Kidney epithelial cell (primary cell): ENCODE measurements at regions not wholly inside any gene's neighbourhood (a gene's known extent, or its start where the extent isn't known, plus 50 kb on each side); places are given as distances from the start of the nearest gene placed in this dataset.

Experiments
- DNase-seq: peaks from one replicate; pipeline ENCODE4 v3.0.0-alpha.2; 2010; ENCODE audit warnings: low read depth
- H3K27me3 ChIP-seq: 2 replicates; pipeline ENCODE4 v1.6.0; 2011; ENCODE audit warnings: low read length; ENCODE audit not compliant: control insufficient read depth, insufficient read depth
- H3K36me3 ChIP-seq: 2 replicates; pipeline ENCODE4 v1.5.1; 2011; ENCODE audit warnings: low read length; ENCODE audit not compliant: control insufficient read depth, insufficient read depth
- H3K4me3 ChIP-seq: 2 replicates; pipeline ENCODE4 v1.5.1; 2011; ENCODE audit warnings: low read depth, mild to moderate bottlenecking, control low read depth, low read length
- TF ChIP-seq, protein P1 (sequence below): IDR thresholded peaks from 2 replicates; pipeline ENCODE4 v1.5.1; 2011; ENCODE audit warnings: mild to moderate bottlenecking, moderate library complexity, low read length, control low read depth, inconsistent platforms; ENCODE audit not compliant: insufficient read depth, poor library complexity, severe bottlenecking

DNA sequence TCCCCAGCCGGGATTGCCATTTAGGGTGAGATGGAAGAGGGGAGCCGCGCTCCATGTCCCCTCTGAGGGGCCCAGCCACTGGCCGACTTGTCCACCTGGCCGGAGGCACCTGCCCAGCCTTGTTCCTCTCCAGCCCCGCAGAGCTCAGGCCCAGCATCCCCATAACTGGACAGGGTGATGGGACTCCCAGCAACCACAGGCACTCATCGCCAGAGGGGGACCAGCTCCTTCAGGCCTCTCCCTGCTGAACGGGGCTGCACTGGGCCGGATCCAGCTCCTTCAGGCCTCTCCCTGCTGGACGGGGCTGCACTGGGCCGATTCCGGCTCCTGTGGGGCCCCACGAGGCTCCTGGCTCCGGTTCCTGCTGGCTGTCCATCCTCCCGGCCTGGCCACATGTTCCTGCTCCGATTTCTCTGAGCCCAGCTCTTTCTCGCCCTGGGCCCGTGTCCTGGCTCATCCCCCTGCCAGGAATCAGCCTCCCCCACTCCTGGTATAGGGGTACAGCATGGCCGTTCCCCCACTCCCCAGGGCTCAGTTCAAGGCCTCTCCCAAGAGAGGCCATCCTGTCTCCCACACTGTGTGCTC lies 56.1 kb upstream of the ADGRA1 start:
- TF ChIP-seq, protein P1, sequence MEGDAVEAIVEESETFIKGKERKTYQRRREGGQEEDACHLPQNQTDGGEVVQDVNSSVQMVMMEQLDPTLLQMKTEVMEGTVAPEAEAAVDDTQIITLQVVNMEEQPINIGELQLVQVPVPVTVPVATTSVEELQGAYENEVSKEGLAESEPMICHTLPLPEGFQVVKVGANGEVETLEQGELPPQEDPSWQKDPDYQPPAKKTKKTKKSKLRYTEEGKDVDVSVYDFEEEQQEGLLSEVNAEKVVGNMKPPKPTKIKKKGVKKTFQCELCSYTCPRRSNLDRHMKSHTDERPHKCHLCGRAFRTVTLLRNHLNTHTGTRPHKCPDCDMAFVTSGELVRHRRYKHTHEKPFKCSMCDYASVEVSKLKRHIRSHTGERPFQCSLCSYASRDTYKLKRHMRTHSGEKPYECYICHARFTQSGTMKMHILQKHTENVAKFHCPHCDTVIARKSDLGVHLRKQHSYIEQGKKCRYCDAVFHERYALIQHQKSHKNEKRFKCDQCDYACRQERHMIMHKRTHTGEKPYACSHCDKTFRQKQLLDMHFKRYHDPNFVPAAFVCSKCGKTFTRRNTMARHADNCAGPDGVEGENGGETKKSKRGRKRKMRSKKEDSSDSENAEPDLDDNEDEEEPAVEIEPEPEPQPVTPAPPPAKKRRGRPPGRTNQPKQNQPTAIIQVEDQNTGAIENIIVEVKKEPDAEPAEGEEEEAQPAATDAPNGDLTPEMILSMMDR = no peak
- H3K27me3 ChIP-seq = peaks cover 19% of the 10 kb centered on the region
- H3K4me3 ChIP-seq = no peak overlapping the region
- no peak for DNase-seq
- H3K36me3 ChIP-seq = no peaks in the 10 kb centered on the region

DNA sequence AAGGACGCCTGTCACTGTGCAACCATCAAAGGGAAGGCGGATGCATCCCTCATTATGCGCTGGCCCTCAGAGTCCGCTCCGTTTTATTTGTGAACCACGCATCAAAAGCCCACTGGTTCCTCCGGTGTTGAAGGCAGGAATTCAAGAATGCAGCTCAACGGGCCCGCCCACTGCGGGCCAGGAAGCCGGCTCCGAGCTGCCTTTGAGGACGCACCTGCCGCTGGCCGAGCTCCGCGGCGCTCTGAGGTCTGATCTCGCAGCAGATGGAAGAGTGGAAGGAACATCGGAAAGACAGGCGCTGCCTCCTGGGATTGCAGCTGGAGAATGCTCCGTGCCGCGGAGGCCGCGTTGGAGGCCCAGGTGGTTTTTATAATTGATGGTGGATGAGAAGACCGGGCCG lies 56.9 kb upstream of the ADGRA1 start:
- H3K4me3 ChIP-seq = no peak overlapping the region
- DNase-seq = no peak

DNA sequence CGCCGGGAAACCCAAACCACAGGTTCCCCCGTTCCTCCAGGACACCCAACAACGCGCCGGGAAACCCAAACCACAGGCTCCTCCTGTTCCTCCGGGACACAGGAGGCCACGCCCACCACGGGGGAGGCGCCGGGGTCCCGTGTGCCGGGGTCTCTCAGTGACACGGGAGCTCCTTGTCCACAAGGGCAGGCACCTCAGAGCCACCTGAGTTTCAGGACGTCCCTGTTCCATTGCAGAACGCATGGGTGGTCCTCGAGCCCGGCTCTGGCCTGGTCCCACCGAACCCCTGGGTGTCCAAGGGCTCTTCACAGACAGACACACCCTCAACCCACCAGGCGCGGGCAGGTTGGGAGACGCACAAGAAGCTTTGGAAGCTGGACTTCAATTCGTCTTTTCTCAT lies 57.6 kb upstream of the ADGRA1 start:
- DNase-seq = no peak
- Histone ChIP-seq H3K36me3 (no peaks in the 10 kb centered on the region), H3K4me3 (no peak overlapping the region), H3K27me3 (peaks cover 31% of the 10 kb centered on the region)
- TF ChIP-seq, protein P1 = no peak

More for the DNA sequence above, 56.9 kb upstream of the ADGRA1 start:
- Histone ChIP-seq H3K27me3 (peaks cover 24% of the 10 kb centered on the region), H3K36me3 (no peaks in the 10 kb centered on the region)
- TF ChIP-seq, protein P1 = no peak

DNA sequence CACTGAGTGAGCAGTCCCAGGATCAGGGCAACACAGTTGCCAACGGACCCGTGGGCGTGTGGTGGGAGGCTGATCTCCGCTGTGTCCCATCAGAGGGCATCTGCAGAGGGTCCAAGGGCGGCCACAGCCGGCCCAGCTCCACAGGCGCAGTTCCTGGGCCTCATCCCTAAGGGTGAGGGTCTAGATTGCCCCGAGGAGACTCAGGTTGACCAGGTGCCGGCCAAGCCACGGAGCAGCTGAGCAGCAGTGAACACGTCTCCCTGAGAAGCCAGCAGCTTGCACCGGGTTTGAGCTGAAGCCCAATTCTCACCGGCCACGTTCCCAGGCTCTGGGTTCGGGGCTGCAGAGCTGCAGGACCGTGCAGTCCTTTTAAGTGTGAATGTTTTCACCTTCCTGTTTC lies 58.8 kb upstream of the ADGRA1 start:
- Histone ChIP-seq H3K4me3 (no peak overlapping the region), H3K36me3 (no peaks in the 10 kb centered on the region), H3K27me3 (peaks cover 39% of the 10 kb centered on the region)
- TF ChIP-seq, protein P1 = no peak
- no peak for DNase-seq

DNA sequence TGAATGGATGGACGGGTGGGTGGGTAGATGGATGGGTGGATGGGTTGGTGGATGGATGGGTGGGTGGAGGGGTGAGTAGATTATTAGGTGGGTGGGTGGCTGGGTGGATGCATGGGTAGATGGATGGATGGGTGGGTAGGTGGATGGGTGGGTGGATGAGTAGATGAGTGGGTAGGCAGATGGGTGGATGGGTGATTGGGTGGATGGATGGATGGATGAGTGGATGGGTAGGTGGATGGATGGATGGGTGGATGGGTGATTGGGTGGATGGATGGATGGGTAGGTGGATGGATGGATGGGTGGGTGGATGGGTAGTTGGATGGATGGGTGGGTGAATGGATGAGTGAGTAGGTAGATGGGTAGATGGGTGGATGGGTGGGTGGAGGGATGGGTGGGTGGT lies 59.6 kb upstream of the ADGRA1 start:
- TF ChIP-seq, protein P1 = no peak
- Histone ChIP-seq H3K36me3 (no peaks in the 10 kb centered on the region), H3K4me3 (no peak overlapping the region), H3K27me3 (peaks cover 40% of the 10 kb centered on the region)
- DNase-seq = no peak

DNA sequence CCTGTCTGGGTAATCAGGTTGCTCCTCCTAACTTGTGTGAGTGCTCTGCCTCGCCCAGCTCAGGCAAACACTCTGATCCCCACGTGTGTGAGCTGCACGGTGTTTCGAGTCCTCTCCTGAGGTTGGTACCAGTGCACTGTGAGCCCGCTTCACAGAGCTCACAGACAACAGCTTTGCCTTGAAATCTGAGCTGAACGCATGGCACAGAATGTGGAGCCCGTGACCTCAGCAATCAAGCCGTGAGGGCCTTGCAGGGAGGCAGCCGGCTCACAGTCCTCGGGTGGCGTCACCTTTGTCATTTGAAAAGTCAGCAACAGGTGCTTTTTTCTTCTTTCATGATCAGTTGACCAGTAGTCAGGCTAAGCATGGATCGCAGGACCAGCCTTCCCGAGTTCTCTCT lies 60.2 kb upstream of the ADGRA1 start:
- H3K36me3 ChIP-seq = no peaks in the 10 kb centered on the region
- TF ChIP-seq, protein P1 = no peak
- no peak for DNase-seq
- H3K27me3 ChIP-seq = peaks cover 42% of the 10 kb centered on the region
- H3K4me3 ChIP-seq = no peak overlapping the region
